Upper lobe of right lung (tissue), 1 donor: ENCODE measurements at regions not wholly inside any gene's neighbourhood (a gene's known extent, or its start where the extent isn't known, plus 50 kb on each side); places are given as distances from the start of the nearest gene placed in this dataset.

Experiments
- ATAC-seq: fragments of 200-7000 bp; cut with Tn5 transposase; one replicate; pipeline ENCODE4 v1.9.1; 2020; ENCODE audit warnings: mild to moderate bottlenecking, moderate library complexity
- DNase-seq: peaks from one replicate; pipeline ENCODE4 v3.0.0-alpha.2; 2020
- H3K27ac ChIP-seq: fragments of 200-600 bp; one replicate; pipeline ENCODE4 v1.8.0; 2022
- H3K27me3 ChIP-seq: fragments of 200-600 bp; one replicate; pipeline ENCODE4 v1.8.0; 2022; ENCODE audit warnings: mild to moderate bottlenecking
- H3K36me3 ChIP-seq: fragments of 200-600 bp; one replicate; pipeline ENCODE4 v1.8.0; 2022
- H3K4me1 ChIP-seq: fragments of 200-600 bp; one replicate; pipeline ENCODE4 v1.8.0; 2022
- H3K4me3 ChIP-seq: fragments of 200-600 bp; one replicate; pipeline ENCODE4 v1.8.0; 2022; ENCODE audit warnings: mild to moderate bottlenecking
- H3K9me3 ChIP-seq: fragments of 200-600 bp; one replicate; pipeline ENCODE4 v1.8.0; 2022
- intact Hi-C: fragments of 100-400 bp; cut with DNase I; formaldehyde crosslinking; loops from one replicate; pipeline ENCODE4 v1.11.0; 2022
- TF ChIP-seq, protein P1 (sequence below): fragments of 200-600 bp; IDR thresholded peaks from one replicate; pipeline ENCODE4 v1.8.0; 2022; ENCODE audit warnings: antibody characterized with exemption
- donor health status: DM: no; HTN: yes; CAD: no; lungs with severe emphysema.

DNA sequence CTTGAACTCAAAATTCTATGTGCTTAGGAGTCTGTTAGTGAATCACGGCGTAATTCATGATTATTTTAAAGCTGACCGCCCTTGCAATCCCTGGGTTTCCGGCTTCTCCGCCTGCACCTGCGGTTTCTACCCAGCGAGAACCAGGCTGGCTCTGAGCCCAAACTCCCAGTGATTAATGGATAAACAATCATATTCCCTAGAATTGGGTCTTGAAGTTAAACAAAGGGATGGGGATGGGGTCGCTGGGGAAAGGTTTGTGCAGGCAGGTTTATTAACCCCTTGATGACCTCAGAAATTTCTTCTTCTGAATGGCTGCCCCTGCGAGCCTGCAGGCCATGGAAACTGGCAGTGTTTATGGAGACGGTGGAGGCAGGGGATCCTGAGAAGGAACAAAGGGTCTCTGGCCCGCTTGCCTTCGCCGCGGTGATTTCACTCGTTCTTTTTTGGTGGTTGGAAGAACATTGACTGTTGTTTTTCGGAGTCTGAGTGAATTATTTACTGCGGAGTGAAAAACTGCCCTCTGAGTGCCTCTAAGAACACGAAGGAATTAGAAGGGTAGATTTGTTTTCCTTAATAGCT, 1000.3 kb downstream of the BRD1 start:
- no peaks in the 10 kb centered on the region for H3K9me3 ChIP-seq
- peaks cover 25% of the 10 kb centered on the region for H3K27me3 ChIP-seq
- H3K4me3 ChIP-seq = no peak overlapping the region
- no peaks in the 10 kb centered on the region for H3K4me1 ChIP-seq
- intact Hi-C loops = no loop called here
- ATAC-seq (no peak), DNase-seq (no peak)
- no peaks in the 10 kb centered on the region for H3K36me3 ChIP-seq
- H3K27ac ChIP-seq = no peak overlapping the region
- TF ChIP-seq, protein P1, sequence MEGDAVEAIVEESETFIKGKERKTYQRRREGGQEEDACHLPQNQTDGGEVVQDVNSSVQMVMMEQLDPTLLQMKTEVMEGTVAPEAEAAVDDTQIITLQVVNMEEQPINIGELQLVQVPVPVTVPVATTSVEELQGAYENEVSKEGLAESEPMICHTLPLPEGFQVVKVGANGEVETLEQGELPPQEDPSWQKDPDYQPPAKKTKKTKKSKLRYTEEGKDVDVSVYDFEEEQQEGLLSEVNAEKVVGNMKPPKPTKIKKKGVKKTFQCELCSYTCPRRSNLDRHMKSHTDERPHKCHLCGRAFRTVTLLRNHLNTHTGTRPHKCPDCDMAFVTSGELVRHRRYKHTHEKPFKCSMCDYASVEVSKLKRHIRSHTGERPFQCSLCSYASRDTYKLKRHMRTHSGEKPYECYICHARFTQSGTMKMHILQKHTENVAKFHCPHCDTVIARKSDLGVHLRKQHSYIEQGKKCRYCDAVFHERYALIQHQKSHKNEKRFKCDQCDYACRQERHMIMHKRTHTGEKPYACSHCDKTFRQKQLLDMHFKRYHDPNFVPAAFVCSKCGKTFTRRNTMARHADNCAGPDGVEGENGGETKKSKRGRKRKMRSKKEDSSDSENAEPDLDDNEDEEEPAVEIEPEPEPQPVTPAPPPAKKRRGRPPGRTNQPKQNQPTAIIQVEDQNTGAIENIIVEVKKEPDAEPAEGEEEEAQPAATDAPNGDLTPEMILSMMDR = no peak

DNA sequence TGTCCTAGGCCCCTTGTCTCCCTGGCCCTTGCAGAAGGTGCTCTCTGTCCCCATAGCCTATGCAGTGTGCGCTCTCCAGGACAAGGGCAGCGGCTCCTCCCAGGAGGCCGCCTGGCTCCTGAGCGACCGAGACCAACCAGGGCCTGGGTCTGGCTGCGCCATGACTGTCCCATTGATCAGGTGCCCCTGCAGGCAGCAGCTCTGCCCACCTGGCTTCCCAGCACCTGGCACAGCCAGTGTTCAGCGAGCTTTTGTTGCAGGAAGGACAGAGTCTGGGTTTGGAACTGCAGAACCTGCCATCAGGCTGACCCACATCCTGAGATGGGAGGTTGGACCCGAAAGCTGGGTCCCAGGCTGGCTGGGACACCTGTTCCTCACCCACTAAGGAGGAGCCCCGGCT, 1001.1 kb downstream of the BRD1 start:
- Histone ChIP-seq H3K27ac (no peak overlapping the region), H3K4me1 (no peaks in the 10 kb centered on the region), H3K36me3 (no peaks in the 10 kb centered on the region), H3K27me3 (peaks cover 31% of the 10 kb centered on the region), H3K9me3 (no peaks in the 10 kb centered on the region), H3K4me3 (no peak overlapping the region)
- intact Hi-C loops = no loop called here
- TF ChIP-seq, protein P1 = no peak
- DNase-seq = peak; percentile 41
- no peak for ATAC-seq

DNA sequence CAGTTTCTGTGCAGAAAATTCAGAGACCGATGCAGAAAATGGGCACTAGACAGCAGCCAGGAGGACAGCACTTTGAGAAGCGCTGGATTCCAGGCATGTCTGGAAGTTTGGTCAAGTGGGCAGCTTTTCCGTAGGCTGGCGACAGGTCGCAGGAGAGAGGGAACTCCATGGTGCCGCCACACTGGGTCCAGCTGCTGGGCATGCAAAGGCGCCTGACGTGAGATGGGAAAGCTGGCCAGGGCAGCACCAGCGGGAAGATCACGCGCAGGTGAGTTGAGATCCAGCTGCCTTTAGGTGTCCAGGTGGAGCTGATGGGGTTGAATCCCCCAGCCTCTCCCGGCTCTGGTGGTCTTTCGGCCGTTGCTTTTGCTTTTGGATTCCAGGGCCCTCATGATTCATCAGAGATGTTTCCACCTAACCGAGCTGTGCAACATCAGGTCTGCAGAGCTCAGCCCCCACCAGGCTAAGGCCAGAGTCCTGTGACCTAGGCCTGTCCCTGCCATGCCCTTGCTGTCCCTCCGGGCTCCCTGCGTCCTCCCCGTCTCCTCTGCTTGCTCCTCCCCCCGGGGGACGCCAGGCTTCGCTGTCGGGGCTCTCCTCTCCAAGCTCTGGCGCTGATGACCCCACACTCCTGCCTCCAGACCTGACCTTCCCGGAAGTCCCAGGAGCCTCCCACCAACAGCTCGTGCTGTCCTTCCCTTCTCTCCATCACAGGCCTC, 1001.7 kb downstream of the BRD1 start:
- no peak overlapping the region for H3K27ac ChIP-seq
- no peak for ATAC-seq
- intact Hi-C loops = no loop called here
- no peaks in the 10 kb centered on the region for H3K4me1 ChIP-seq
- H3K36me3 ChIP-seq = no peaks in the 10 kb centered on the region
- H3K4me3 ChIP-seq = no peak overlapping the region
- DNase-seq = peak; percentile 57
- TF ChIP-seq, protein P1 = no peak
- H3K27me3 ChIP-seq = peaks cover 31% of the 10 kb centered on the region
- H3K9me3 ChIP-seq = no peaks in the 10 kb centered on the region

DNA sequence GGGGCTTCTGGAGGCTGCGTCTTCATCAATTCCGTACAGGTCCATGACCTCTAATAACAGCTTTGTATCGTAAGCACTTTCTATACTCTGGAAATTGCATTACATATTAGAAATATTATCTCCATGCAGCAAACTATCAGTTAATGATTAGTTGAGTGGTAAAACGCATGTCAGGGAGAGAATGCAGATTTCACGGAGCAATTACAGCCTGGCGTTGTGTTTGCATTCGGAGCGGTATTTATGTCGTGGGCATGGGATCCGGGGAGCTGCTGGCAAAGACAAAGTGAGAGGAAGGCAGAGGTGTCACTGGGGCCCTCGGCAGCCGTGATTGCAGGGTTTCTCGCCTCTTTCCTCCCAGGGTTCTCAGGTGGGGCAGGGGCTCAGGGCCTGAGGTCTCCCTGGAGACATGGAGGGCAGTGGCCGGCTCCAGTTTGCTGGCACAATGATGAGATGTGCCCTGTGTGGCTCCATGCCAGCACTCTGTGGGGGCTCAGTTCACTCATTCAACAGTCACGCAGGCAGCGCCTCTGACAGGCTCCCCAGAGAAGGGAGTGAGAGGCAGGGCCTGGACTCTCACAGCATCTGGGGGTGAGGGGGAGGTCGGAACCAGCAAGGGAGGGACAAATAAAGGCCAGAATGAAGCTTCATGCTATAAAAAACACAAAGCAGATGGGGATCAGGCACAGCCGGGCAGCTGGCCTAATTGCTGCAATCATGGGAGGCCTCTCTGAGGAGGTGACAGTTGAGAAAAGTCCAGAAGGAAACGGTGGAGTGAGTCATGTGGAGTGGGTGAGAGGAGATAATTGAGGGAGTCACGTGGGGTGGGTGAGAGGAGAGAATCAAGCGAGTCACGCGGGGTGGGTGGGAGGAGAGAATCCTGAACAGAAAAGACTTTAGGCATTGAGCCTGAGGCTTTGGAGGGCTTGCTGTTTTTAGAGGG, 1002.7 kb downstream of the BRD1 start:
- DNase-seq = peak; percentile 48

DNA sequence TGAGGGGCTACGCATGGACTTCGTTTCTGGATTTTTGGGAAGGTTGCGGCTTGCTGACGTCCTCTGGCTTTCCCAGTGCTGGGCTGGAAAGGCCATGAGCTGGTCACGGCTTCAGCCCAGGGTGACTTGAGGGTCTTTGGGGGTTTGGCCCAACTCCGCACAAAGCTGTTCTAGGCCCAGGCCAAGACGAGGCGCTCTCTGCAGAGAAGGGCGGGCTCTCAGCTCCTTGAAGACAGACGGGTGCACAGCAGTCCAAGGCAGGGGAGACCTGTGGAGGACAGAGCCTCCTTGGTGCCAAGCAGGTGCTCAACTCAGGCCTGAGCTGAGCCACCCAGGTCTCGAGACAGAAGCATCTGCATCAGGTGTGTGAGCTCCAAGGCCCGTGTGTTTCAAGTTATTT, 1003.7 kb downstream of the BRD1 start:
- TF ChIP-seq, protein P1 = no peak
- Histone ChIP-seq H3K4me1 (no peaks in the 10 kb centered on the region), H3K27ac (no peak overlapping the region), H3K27me3 (peaks cover 31% of the 10 kb centered on the region), H3K9me3 (no peaks in the 10 kb centered on the region), H3K36me3 (no peaks in the 10 kb centered on the region), H3K4me3 (no peak overlapping the region)
- intact Hi-C loops = no loop called here
- ATAC-seq = no peak
- DNase-seq = peak; percentile 33

More for the DNA sequence above, 1002.7 kb downstream of the BRD1 start:
- Histone ChIP-seq H3K36me3 (no peaks in the 10 kb centered on the region), H3K4me1 (no peaks in the 10 kb centered on the region), H3K27me3 (peaks cover 31% of the 10 kb centered on the region), H3K27ac (no peak overlapping the region), H3K9me3 (no peaks in the 10 kb centered on the region), H3K4me3 (no peak overlapping the region)
- TF ChIP-seq, protein P1 = no peak
- intact Hi-C loops = no loop called here
- no peak for ATAC-seq
